Nucleus accumbens (tissue), 56 donors: ENCODE measurements at regions not wholly inside any gene's neighbourhood (a gene's known extent, or its start where the extent isn't known, plus 50 kb on each side); places are given as distances from the start of the nearest gene placed in this dataset.

ENCODE experiments used
- DNase-seq, 56 donors: peaks; one replicate each; lab custom pipeline; 2025; lab: John Stamatoyannopoulos, UW

DNA sequence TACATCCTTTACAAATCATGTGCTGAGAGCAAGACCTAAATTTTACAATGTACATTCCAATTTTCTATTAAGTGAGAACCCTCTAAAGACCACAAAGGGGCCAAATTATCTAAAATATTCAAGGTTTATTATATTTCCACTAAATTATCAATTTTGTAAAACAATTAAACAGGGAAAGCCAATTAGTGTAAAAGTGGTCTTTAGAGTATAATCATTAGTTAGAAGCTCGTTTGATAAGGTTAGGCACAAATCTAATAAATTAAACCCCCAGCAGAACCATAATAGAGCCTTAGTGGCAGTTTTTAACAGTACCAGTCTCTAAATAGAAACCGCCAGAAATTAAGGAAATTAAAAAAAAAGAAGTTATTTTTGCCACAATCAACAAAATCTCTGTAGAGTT lies 249.1 kb upstream of the MANEA start:
- DNase-seq = no peak

DNA sequence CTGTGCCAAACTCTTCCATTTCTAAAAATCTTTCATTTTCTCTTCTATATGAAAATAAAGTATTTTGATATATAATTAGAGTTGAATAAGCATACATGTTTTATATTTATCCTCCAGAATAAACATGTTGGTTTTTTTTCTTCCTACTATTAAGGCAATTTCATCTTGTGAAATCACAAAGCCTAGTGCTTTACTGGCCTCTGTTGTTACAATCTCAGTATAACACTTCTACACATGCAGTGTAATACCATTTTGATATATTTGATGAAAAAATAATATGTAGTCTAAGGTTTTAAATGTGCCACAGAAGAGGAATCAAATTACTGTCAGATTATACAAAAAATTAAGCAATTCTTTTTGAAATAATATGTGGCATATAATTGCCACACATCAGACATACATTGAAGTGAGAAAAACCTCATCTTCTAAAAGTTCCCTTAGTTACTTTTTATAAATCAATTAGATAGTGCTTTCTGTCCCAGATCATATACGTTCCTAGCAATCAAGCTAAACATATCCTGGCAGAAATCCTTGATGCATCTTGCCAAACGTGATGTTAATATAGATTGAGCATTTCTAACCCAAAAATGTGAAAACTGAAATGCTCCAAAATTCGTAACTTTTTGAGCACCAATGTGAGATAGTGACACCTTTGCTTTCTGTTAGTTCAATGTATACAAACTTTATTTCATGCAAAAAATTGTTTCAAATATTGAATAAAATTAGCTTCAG lies 225.1 kb upstream of the MANEA start:
- DNase-seq = no peak

DNA sequence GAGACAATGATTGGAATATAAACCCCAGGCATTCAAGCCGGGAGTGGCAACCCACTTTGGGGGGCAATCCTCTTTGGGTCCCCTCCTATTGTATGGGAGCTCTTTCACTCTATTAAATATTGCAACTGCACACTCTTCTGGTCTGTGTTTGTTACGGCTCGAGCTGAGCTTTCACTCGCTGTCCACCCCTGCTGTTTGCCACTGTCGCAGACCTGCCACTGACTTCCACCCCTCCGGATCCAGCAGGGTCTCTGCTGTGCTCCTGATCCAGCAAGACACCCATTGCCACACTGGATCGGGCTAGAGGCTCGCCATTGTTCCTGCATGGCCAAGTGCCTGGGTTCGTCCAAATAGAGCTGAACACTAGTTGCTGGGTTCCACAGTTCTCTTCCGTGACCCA lies 222.8 kb upstream of the MANEA start:
- no peak for DNase-seq

- no peak for DNase-seq
Observed at GRCh38 chr6:95357380-95358020, 219.8 kb upstream of the MANEA start.

DNA sequence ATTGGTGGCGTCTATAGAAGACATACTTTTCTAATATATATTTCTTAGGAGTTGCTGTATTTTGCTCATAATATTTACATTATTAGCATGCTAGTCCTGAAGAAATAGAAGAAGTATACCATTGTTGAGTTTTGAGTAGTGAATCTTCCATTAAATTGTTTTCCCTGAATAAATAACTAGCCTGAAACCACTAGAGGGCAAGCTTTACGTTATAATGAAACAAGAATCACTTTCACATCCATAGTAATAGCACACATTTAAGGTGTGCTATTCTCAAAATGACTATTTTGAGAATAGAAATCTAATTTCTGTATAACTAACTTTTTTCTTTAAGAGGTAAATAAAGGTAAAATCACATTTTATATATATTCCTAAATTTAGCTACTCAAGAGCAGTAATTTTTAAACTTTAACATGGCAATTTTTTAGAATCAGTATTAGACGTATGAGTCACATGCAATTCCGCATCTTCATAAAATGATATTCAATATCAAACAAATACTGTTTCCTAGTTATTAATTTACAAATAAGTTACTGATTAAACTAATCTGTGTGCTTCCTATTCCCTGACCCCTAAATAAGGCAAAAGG lies 213.2 kb upstream of the MANEA start:
- no peak for DNase-seq

- DNase-seq = no peak
Observed at GRCh38 chr6:95365454-95365853, 211.9 kb upstream of the MANEA start.

DNA sequence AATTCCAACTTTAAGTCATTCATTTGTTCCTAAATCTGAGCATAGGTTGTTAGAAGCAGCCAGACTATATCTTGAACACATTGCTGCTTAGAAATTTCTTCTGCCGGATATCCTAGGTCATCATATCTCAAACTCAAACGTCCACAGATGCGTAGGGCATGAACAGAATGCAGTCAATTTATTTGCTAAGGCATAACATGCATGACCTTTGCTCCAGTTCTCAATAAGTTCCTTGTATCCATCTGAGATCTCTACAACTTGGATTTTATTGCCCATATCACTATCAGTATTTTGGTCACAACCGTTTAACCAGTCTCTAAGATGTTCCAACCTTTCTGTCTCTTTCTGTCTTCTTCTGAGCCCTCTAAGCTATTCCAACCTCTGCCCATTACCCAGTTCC lies 210.9 kb upstream of the MANEA start:
- DNase-seq = no peak

DNA sequence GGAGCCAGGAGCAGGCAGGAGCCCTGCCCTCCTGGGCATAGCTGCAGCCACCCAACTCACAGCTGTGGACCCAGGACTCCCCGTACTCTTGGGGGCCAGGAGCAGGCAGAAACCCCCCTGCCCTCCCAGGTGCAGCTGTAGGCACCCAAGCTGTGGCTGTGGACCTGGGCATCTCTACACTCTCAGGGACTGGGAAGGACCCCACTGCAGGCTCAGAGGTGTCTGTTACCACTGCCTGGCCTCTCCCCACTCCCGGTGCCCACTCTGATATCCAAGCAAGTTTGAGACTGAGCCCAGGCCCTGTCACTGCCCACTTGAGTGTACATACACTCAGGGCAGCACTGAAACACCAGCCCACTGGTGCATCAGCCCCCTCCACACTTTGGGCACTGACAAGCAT lies 193.5 kb upstream of the MANEA start:
- no peak for DNase-seq

DNA sequence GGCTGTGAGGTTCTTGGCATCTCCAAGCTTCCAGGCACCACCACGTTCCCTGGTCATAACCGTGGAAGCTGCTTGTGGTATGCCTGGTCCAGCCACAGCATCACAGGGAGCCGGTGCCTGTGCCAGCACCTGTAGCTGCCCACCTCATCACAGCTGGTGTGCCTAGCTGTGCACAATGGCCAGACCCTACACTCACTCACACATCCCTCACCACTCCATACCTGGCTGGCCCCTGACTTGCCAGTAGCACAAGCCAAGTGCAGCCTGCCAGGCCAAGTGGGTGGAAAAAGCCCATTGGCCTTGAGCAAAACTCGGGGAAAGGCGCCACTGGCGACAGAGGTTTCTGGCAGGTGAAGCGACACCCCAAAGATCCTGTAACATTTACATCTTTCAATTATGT lies 192.3 kb upstream of the MANEA start:
- DNase-seq = no peak

- DNase-seq = peak in 11 of 56 donors; percentile 0 to 41 (median 17)
Observed at GRCh38 chr6:95387845-95388244, 189.5 kb upstream of the MANEA start.

DNA sequence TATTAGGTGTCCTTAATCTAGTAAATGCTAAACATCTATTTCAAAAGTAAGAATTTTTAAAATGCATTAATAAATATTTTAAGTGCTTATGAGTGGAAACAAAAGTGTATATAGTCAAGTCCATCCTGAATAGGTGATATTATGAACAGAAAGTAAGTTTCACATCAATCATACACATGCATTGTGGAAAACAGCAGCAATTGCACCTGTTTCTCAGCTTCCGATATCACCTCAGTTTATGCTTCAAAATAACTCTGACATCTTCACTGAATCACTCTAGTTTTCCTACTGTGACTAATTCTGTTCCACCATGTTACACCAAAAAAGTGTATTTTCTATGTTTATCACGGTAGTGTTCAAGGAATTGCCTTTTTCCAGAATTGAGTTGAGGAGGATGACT lies 172.6 kb upstream of the MANEA start:
- DNase-seq = no peak

DNA sequence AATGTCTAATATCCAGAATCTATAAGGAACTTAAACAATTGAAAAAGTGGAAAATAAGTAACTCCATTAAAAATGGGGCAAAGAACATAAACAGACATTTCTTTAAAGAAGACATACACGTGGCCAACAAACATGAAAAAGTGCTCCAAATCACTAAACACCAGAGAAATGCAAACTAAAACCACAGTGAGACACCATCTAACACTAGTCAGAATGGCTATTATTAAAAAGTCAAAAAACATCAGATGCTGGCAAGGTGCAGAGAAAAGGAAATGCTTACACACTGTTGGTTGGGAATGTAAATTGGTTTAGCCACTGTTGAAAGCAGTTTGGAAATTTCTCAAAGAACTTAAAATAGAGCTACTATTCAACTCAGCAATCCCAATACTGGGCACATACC lies 169.2 kb upstream of the MANEA start:
- DNase-seq = no peak

- no peak for DNase-seq
Observed at GRCh38 chr6:95410168-95410567, 167.2 kb upstream of the MANEA start.

- DNase-seq = no peak
Observed at GRCh38 chr6:95413789-95414188, 163.5 kb upstream of the MANEA start.

DNA sequence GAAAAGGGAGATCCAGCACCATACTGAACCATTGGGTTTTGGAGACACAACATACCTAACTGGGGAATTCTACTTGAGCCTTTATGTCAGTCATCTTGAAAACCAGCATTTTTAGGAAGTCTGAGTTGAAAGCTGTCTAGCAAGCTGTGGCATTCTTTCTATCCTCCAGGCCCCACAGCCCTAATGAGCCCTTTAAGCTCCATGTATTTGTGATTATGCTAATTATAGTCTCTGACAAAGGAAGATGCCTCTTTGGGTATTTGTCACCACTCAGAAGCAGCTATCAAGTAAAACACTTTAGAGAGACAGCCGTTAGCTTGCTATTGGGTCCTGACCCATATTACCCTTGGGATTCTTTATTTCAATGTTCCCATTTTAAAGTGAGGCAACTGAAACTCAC lies 159.5 kb upstream of the MANEA start:
- no peak for DNase-seq

- no peak for DNase-seq
Observed at GRCh38 chr6:95420792-95421191, 156.5 kb upstream of the MANEA start.

DNA sequence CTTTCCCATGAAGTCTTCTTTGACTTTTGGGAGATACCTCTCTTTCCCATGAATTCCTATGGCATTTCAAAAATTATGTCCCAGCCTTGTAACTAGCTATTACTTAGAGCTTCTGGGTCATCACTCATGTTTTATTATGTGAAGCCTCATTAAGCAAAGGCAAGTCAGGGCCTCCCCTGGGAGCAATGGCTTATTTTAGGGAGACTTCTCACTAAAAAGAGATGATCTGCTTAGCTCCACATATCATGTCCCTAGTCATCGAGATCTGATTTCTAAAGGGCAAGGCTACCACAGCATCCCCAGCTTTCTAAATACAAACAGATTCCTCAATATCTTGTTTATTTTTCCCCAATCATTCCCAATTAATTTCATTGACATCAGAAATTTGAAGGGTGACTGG lies 154.0 kb upstream of the MANEA start:
- no peak for DNase-seq

GRCh38 chr6:95431637-95432228 lies 145.6 kb upstream of the MANEA start:
- peak in 16 of 56 donors; percentile 1 to 67 (median 10) for DNase-seq

DNA sequence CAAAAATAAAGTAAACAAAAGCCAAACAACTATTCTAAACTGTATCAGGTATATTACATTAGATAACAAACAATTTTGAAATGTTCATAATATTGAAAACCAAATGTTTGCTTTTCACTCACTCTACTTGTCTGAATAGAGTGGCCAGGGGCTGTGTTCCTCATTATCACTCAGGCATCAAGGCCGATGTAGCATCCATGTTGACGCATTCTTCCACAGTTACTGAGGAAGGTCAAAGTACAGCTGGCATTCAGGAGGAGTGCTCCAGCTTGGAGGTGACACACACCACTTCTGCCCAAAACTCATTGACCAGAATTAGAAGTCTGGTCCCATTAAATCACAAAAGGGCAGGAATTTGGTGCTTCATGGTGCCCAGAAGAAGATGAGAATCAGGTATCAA lies 137.6 kb upstream of the MANEA start:
- no peak for DNase-seq

GRCh38 chr6:95448208-95448607 lies 129.1 kb upstream of the MANEA start:
- DNase-seq = no peak

DNA sequence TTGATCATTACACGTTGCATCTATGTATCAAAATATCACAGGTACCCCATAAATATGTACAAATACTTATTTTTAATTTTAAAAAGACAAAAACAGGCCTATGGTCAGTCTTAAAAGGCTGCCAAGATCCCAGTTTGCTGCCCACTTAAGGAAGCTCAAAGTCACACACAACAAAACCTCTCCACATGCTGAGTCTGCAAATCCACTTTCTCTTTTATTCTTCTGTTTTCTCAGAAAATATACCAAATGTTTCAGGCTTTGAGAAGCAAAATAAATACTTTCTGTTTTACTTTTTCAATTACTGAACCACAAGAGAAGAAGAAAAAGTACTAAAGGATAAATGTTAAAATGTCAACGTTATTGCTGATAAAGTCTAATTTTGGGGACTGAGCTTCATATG lies 107.8 kb upstream of the MANEA start:
- no peak for DNase-seq

DNA sequence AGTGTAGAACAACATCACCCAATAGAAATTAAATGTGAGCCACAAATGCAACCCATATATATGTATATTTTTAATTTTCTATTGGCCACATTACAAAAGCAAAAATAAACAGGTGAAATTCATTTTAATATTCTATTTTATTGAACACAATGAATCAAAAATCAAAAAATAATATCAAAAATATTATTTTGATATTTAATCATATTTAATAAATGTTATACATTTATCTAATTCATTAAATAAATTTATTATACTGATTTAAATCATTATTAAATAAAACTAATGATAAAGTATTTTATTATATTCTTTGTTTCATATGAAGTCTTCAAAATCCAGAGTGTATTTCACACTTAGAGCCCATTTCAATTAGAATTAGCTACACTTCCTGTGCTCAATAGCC lies 98.4 kb upstream of the MANEA start:
- DNase-seq = no peak
